SK-N-SH treated with all-trans-retinoic acid at 6 μM for 48 hours (cell line): ENCODE measurements at regions not wholly inside any gene's neighbourhood (a gene's known extent, or its start where the extent isn't known, plus 50 kb on each side); places are given as distances from the start of the nearest gene placed in this dataset.
"Not testable (repeated sequence)": the region's sequence is repeated elsewhere in the genome, so short reads cannot be mapped to it uniquely, and the experiment has no call there.

ENCODE experiments used
- CREB5 ChIP-seq: fragments of 250-450 bp; sonication (Bioruptor Pico); IDR thresholded peaks from 2 replicates; pipeline ENCODE4 v1.5.1; 2020; ENCODE audit warnings: low read depth, mild to moderate bottlenecking, moderate library complexity
- GLIS3 ChIP-seq: fragments of 250-450 bp; sonication (Bioruptor Pico); IDR thresholded peaks from 2 replicates; pipeline ENCODE4 v1.5.0; 2020; ENCODE audit warnings: mild to moderate bottlenecking, moderate library complexity
- PATZ1 ChIP-seq: fragments of 250-450 bp; sonication (Bioruptor Pico); IDR thresholded peaks from 2 replicates; pipeline ENCODE4 v1.8.0; 2020; ENCODE audit warnings: mild to moderate bottlenecking, moderate library complexity, borderline replicate concordance
- PPARA ChIP-seq: fragments of 250-450 bp; sonication (Bioruptor Pico); IDR thresholded peaks from 2 replicates; pipeline ENCODE4 v1.5.0; 2020; ENCODE audit warnings: mild to moderate bottlenecking, borderline replicate concordance
- TCF4 ChIP-seq: fragments of 250-450 bp; sonication (Bioruptor Pico); IDR thresholded peaks from 2 replicates; pipeline ENCODE4 v1.8.0; 2021; ENCODE audit warnings: mild to moderate bottlenecking, moderate library complexity, borderline replicate concordance
- TOX ChIP-seq: fragments of 250-450 bp; sonication (Bioruptor Pico); IDR thresholded peaks from 2 replicates; pipeline ENCODE4 v1.8.0; 2021; ENCODE audit warnings: mild to moderate bottlenecking, moderate library complexity, borderline replicate concordance

- not testable (repeated sequence) for TF ChIP-seq PATZ1; PPARA (CRISPR knock-in tag); CREB5 (CRISPR knock-in tag); TCF4 (CRISPR knock-in tag); GLIS3 (CRISPR knock-in tag); TOX (CRISPR knock-in tag)
Observed at GRCh38 chr15:53893468-53893867, 84.8 kb upstream of the UNC13C start.
